ENCODE measurements at regions not wholly inside any gene's neighbourhood (a gene's known extent, or its start where the extent isn't known, plus 50 kb on each side); places are given as distances from the start of the nearest gene placed in this dataset.

DNA sequence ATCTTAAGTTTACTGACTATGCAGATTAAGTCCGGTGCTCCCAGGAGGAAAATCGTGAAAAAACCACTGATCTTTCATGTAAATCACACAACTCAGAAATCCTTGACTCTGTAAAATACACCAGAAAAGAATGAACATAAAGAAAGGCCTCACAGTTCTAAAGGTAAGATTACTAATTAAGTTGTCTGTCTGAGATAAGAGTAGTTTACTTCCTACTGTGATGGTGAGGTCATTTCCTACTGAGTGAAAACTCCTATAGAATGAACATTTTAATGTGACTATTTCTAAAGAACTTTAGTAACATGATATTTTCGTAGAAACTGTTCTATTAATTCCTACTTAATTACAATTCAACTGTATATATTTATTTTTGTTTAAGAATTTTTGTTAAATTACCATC lies 774.4 kb upstream of the CHORDC1 start:
- TF ChIP-seq SIN3A (IDR thresholded peaks at IDR 0.05; ENCODE audit: borderline replicate concordance, insufficient read depth, low read depth, low read length) (no peak), CTCF (IDR thresholded peaks at IDR 0.05) (no peak), POLR2AphosphoS5 (IDR thresholded peaks at IDR 0.05; ENCODE audit: low read depth, low read length) (no peak)
- TF ChIP-seq, protein P1, sequence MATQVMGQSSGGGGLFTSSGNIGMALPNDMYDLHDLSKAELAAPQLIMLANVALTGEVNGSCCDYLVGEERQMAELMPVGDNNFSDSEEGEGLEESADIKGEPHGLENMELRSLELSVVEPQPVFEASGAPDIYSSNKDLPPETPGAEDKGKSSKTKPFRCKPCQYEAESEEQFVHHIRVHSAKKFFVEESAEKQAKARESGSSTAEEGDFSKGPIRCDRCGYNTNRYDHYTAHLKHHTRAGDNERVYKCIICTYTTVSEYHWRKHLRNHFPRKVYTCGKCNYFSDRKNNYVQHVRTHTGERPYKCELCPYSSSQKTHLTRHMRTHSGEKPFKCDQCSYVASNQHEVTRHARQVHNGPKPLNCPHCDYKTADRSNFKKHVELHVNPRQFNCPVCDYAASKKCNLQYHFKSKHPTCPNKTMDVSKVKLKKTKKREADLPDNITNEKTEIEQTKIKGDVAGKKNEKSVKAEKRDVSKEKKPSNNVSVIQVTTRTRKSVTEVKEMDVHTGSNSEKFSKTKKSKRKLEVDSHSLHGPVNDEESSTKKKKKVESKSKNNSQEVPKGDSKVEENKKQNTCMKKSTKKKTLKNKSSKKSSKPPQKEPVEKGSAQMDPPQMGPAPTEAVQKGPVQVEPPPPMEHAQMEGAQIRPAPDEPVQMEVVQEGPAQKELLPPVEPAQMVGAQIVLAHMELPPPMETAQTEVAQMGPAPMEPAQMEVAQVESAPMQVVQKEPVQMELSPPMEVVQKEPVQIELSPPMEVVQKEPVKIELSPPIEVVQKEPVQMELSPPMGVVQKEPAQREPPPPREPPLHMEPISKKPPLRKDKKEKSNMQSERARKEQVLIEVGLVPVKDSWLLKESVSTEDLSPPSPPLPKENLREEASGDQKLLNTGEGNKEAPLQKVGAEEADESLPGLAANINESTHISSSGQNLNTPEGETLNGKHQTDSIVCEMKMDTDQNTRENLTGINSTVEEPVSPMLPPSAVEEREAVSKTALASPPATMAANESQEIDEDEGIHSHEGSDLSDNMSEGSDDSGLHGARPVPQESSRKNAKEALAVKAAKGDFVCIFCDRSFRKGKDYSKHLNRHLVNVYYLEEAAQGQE (IDR thresholded peaks at IDR 0.05; ENCODE audit: insufficient read depth in 1 of 2, low read depth in 2 of 2, low read length in 1 of 2) = no peak
